Suprapubic skin (tissue), 4 donors: ENCODE measurements at regions not wholly inside any gene's neighbourhood (a gene's known extent, or its start where the extent isn't known, plus 50 kb on each side); places are given as distances from the start of the nearest gene placed in this dataset.

Source experiments
- DNase-seq, 2 donors: peaks; one replicate each; pipeline ENCODE4 v3.0.0-alpha.2; 2019; ENCODE audit warnings: low spot score in 2 of 2
- H3K27ac ChIP-seq: fragments of 200-600 bp; sonication (generic); one replicate; pipeline ENCODE4 v1.5.1; 2019
- H3K27me3 ChIP-seq: fragments of 200-600 bp; sonication (generic); one replicate; pipeline ENCODE4 v1.5.1; 2019
- H3K36me3 ChIP-seq: fragments of 200-600 bp; sonication (generic); one replicate; pipeline ENCODE4 v1.5.1; 2019
- H3K4me1 ChIP-seq: fragments of 200-600 bp; sonication (generic); one replicate; pipeline ENCODE4 v1.5.1; 2019
- H3K4me3 ChIP-seq: fragments of 200-600 bp; sonication (generic); one replicate; pipeline ENCODE4 v1.5.1; 2019; ENCODE audit warnings: mild to moderate bottlenecking
- H3K9me3 ChIP-seq: fragments of 200-600 bp; sonication (generic); one replicate; pipeline ENCODE4 v1.5.1; 2019
- EP300 ChIP-seq: sonication (generic); formaldehyde crosslinking; IDR thresholded peaks from one replicate; pipeline ENCODE4 v1.6.1; 2017; ENCODE audit warnings: antibody characterized with exemption
- POLR2A ChIP-seq, 2 donors: fragments of 450-650 bp; IDR thresholded peaks; one replicate each; pipeline ENCODE4 v1.6.1; 2017; ENCODE audit warnings: antibody characterized with exemption in 2 of 2, mild to moderate bottlenecking in 2 of 2, moderate library complexity in 2 of 2
- POLR2AphosphoS5 ChIP-seq, 3 donors: sonication (generic); formaldehyde crosslinking; IDR thresholded peaks; one replicate each; pipeline ENCODE4 v1.6.1; 2017; ENCODE audit warnings: antibody characterized with exemption in 3 of 3
- WGBS: methylation state at CpG from one replicate; pipeline ENCODE4 v1.1.5; 2018; 5-methylcytosine and 5-hydroxymethylcytosine counted together
- TF ChIP-seq, protein P1 (sequence below), 2 donors: fragments of 200-600 bp in 1 of 2; fragments of 450-650 bp in 1 of 2; sonication (generic) in 1 of 2; IDR thresholded peaks; one replicate each; pipeline ENCODE4 v1.5.1; 2016 to 2019; ENCODE audit warnings: antibody characterized with exemption in 2 of 2, mild to moderate bottlenecking in 1 of 2, moderate library complexity in 1 of 2

GRCh38 chr2:122960759-122961641, 1064.1 kb upstream of the CNTNAP5 start:
- Histone ChIP-seq H3K4me1 (no peaks in the 10 kb centered on the region), H3K36me3 (no peaks in the 10 kb centered on the region), H3K4me3 (no peak overlapping the region), H3K9me3 (no peaks in the 10 kb centered on the region), H3K27ac (no peak overlapping the region), H3K27me3 (no peaks in the 10 kb centered on the region)
- TF ChIP-seq POLR2A (IDR thresholded peaks at IDR 0.05), result no peak
- TF ChIP-seq, protein P1, sequence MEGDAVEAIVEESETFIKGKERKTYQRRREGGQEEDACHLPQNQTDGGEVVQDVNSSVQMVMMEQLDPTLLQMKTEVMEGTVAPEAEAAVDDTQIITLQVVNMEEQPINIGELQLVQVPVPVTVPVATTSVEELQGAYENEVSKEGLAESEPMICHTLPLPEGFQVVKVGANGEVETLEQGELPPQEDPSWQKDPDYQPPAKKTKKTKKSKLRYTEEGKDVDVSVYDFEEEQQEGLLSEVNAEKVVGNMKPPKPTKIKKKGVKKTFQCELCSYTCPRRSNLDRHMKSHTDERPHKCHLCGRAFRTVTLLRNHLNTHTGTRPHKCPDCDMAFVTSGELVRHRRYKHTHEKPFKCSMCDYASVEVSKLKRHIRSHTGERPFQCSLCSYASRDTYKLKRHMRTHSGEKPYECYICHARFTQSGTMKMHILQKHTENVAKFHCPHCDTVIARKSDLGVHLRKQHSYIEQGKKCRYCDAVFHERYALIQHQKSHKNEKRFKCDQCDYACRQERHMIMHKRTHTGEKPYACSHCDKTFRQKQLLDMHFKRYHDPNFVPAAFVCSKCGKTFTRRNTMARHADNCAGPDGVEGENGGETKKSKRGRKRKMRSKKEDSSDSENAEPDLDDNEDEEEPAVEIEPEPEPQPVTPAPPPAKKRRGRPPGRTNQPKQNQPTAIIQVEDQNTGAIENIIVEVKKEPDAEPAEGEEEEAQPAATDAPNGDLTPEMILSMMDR (IDR thresholded peaks at IDR 0.05), result no peak
- TF ChIP-seq EP300, result no peak
- no peak for TF ChIP-seq POLR2AphosphoS5 (IDR thresholded peaks at IDR 0.05)
- WGBS, result 34% methylated on average over 5 of the region's 5 CpGs
- no peak for DNase-seq

DNA sequence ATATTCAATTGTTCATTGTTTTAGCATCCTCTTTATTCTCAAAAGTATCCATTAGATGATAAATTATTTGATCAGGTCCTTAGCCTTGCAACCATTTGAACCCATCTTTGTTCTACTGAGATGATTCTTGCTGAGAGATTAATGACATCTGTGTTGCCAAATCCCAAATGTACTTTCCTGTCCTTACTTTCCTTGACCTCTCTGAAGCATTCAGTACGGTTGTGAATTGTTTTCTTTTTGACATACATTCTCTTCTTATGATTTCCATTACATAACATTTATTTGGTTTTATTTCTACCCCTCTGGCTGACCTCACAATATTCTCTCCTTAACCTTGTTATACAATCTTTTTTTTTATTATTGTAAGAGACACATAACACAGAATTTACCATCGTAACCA, 1058.6 kb upstream of the CNTNAP5 start:
- DNase-seq, result no peak
- TF ChIP-seq POLR2AphosphoS5 (IDR thresholded peaks at IDR 0.05) (no peak), POLR2A (IDR thresholded peaks at IDR 0.05) (no peak), EP300 (no peak)
- TF ChIP-seq, protein P1 (IDR thresholded peaks at IDR 0.05), result no peak
- H3K27me3 ChIP-seq, result no peaks in the 10 kb centered on the region
- no peak overlapping the region for H3K27ac ChIP-seq
- no peaks in the 10 kb centered on the region for H3K4me1 ChIP-seq
- 76% methylated on average over 2 of the region's 2 CpGs for WGBS
- H3K4me3 ChIP-seq, result no peak overlapping the region
- H3K36me3 ChIP-seq, result no peaks in the 10 kb centered on the region
- no peaks in the 10 kb centered on the region for H3K9me3 ChIP-seq

DNA sequence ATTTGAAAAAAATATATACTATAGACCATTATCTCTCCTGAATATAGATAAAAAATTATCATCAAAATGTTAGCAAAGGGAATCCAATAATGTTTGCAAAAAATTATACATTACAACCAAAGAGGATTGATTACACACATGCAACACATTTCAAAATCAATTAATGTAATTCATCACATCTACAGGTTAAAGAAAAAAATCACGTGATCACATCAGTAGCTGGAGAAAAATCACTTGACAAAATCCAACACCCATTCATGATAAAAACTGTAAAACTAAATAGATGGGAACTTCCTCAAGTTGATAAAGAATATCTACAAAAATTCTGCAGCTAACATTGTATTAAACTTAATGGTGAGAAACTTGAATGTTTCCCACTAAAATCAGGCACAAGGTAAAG, 1047.5 kb upstream of the CNTNAP5 start:
- no peak for TF ChIP-seq POLR2AphosphoS5 (IDR thresholded peaks at IDR 0.05)
- TF ChIP-seq EP300, result no peak
- no peak for TF ChIP-seq POLR2A (IDR thresholded peaks at IDR 0.05)
- TF ChIP-seq, protein P1 (IDR thresholded peaks at IDR 0.05), result no peak
- WGBS, result 69% methylated on average over 1 of the region's 1 CpG

GRCh38 chr2:122980671-122981070, 1044.4 kb upstream of the CNTNAP5 start:
- Histone ChIP-seq H3K27me3 (no peaks in the 10 kb centered on the region), H3K27ac (no peak overlapping the region), H3K4me3 (no peak overlapping the region), H3K4me1 (no peaks in the 10 kb centered on the region), H3K9me3 (peaks cover 11% of the 10 kb centered on the region), H3K36me3 (no peaks in the 10 kb centered on the region)
- WGBS, result 26% methylated on average over 5 of the region's 5 CpGs
- no peak for DNase-seq
- TF ChIP-seq, protein P1 (IDR thresholded peaks at IDR 0.05), result no peak
- TF ChIP-seq POLR2A (IDR thresholded peaks at IDR 0.05) (no peak), POLR2AphosphoS5 (IDR thresholded peaks at IDR 0.05) (no peak), EP300 (no peak)

More for the DNA sequence above, 1047.5 kb upstream of the CNTNAP5 start:
- Histone ChIP-seq H3K9me3 (peaks cover 11% of the 10 kb centered on the region), H3K27me3 (no peaks in the 10 kb centered on the region), H3K36me3 (no peaks in the 10 kb centered on the region), H3K4me1 (no peaks in the 10 kb centered on the region), H3K27ac (no peak overlapping the region), H3K4me3 (no peak overlapping the region)
- no peak for DNase-seq

DNA sequence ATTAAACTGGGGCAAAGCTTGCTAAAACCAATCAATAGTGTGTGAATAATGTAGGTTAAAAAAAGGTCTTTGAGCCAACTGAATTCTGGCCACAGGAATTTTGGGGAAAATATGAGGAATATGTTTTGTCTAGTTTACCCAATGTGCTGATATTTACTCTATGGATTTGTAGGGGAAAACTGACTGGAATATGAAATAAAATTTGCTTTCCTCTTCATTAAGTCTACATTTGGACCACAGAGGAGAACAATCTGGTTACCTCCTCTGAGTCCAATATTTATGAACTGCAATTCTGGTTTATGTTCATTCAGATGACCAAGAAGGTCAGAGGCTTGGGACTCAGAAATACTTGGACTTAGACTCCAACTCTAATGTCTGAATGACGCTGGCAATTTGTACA, 1042.2 kb upstream of the CNTNAP5 start:
- WGBS, result 72% methylated on average over 1 of the region's 1 CpG
- H3K36me3 ChIP-seq, result no peaks in the 10 kb centered on the region
- H3K4me1 ChIP-seq, result no peaks in the 10 kb centered on the region

More for the DNA sequence above, 1042.2 kb upstream of the CNTNAP5 start:
- no peak for TF ChIP-seq EP300
- TF ChIP-seq POLR2AphosphoS5 (IDR thresholded peaks at IDR 0.05), result no peak
- no peak for TF ChIP-seq POLR2A (IDR thresholded peaks at IDR 0.05)
- TF ChIP-seq, protein P1 (IDR thresholded peaks at IDR 0.05), result no peak
- Histone ChIP-seq H3K27me3 (no peaks in the 10 kb centered on the region), H3K27ac (no peak overlapping the region), H3K4me3 (no peak overlapping the region), H3K9me3 (peaks cover 11% of the 10 kb centered on the region)
- DNase-seq, result no peak
